H1 (cell line): ENCODE measurements at regions not wholly inside any gene's neighbourhood (a gene's known extent, or its start where the extent isn't known, plus 50 kb on each side); places are given as distances from the start of the nearest gene placed in this dataset.

ENCODE experiments used
- ATF2 ChIP-seq: IDR thresholded peaks from 2 replicates; pipeline ENCODE4 v1.6.1; 2012; ENCODE audit warnings: low read length, inconsistent platforms
- HDAC2 ChIP-seq, 2 experiments: fragments of 300-600 bp in 1 of 2; sonication (generic) in 1 of 2; IDR thresholded peaks; 2 replicates each; pipeline ENCODE4 v1.6.1; 2011 to 2012; ENCODE audit warnings: low read depth in 2 of 2, low read length in 2 of 2, mild to moderate bottlenecking in 2 of 2, moderate library complexity in 2 of 2, borderline replicate concordance in 1 of 2, inconsistent platforms in 1 of 2
- JUN ChIP-seq: IDR thresholded peaks from 2 replicates; pipeline ENCODE4 v1.6.1; 2011; ENCODE audit warnings: low read depth, mild to moderate bottlenecking, improper control_type of control experiment, low read length
- JUND ChIP-seq: IDR thresholded peaks from 2 replicates; pipeline ENCODE4 v1.6.1; 2011; ENCODE audit warnings: mild to moderate bottlenecking, improper control_type of control experiment, low read length
- POU5F1 ChIP-seq: IDR thresholded peaks from 2 replicates; pipeline ENCODE4 v1.6.1; 2011; ENCODE audit warnings: low read depth, mild to moderate bottlenecking, low read length, moderate library complexity
- SIN3A ChIP-seq, 2 experiments: IDR thresholded peaks in 1 of 2; conservative IDR thresholded peaks in 1 of 2; 2 replicates each; pipeline ENCODE4 v1.6.1; 2011 to 2012; ENCODE audit warnings: low read length in 2 of 2, improper control_type of control experiment in 1 of 2, low read depth in 1 of 2, mild to moderate bottlenecking in 1 of 2

GRCh38 chr15:36363335-36363734, 216.1 kb upstream of the CDIN1 start (continued):
- no peak for TF ChIP-seq SIN3A (conservative IDR thresholded peaks at IDR 0.05 in 1 of 2, IDR thresholded peaks at IDR 0.05 in 1 of 2; ENCODE audit: low read depth in 1 of 2, low read length in 2 of 2)
- no peak for TF ChIP-seq JUND
- TF ChIP-seq JUN = no peak
- TF ChIP-seq POU5F1 = no peak
- no peak for TF ChIP-seq HDAC2 (IDR thresholded peaks at IDR 0.05; ENCODE audit: borderline replicate concordance in 1 of 2, low read depth in 2 of 2, low read length in 2 of 2)
- no peak for TF ChIP-seq ATF2
